Liver (tissue), 8 donors: ENCODE measurements at regions not wholly inside any gene's neighbourhood (a gene's known extent, or its start where the extent isn't known, plus 50 kb on each side); places are given as distances from the start of the nearest gene placed in this dataset.

ENCODE experiments used
- DNase-seq: peaks from one replicate; pipeline ENCODE4 v3.0.0-alpha.2; 2017; ENCODE audit warnings: low spot score
- H3K27ac ChIP-seq, 2 donors: one replicate each; pipeline ENCODE4 v1.7.0; 2013; ENCODE audit warnings: inconsistent platforms in 2 of 2, low read length in 2 of 2, control low read depth in 1 of 2, low read depth in 1 of 2, mild to moderate bottlenecking in 1 of 2
- H3K27me3 ChIP-seq, 4 donors: one replicate each; pipeline versions ENCODE4 v1.6.1 to v1.7.0; 2013; ENCODE audit warnings: low read length in 3 of 4, inconsistent platforms in 1 of 4, mild to moderate bottlenecking in 1 of 4, moderate library complexity in 1 of 4; ENCODE audit not compliant: control insufficient read depth in 4 of 4, insufficient read depth in 4 of 4
- H3K36me3 ChIP-seq, 4 donors: one replicate each; pipeline versions ENCODE4 v1.6.1 to v1.7.0; 2013; ENCODE audit warnings: low read length in 3 of 4, mild to moderate bottlenecking in 3 of 4, low read depth in 1 of 4, moderate library complexity in 1 of 4; ENCODE audit not compliant: control insufficient read depth in 4 of 4, insufficient read depth in 3 of 4
- H3K4me1 ChIP-seq, 4 donors: one replicate each; pipeline versions ENCODE4 v1.6.1 to v1.7.0; 2013; ENCODE audit warnings: low read length in 3 of 4, mild to moderate bottlenecking in 3 of 4, moderate library complexity in 1 of 4; ENCODE audit not compliant: control insufficient read depth in 4 of 4, insufficient read depth in 4 of 4
- H3K4me3 ChIP-seq, 3 donors: one replicate each; pipeline versions ENCODE4 v1.6.1 to v1.7.0; 2013; ENCODE audit warnings: low read length in 3 of 3, control low read depth in 1 of 3, low read depth in 1 of 3, mild to moderate bottlenecking in 1 of 3
- H3K9ac ChIP-seq, 2 donors: one replicate each; pipeline ENCODE4 v1.7.0; 2013; ENCODE audit warnings: low read length in 2 of 2, mild to moderate bottlenecking in 2 of 2, moderate library complexity in 2 of 2, control low read depth in 1 of 2, low read depth in 1 of 2
- H3K9me3 ChIP-seq, 4 donors: one replicate each; pipeline versions ENCODE4 v1.6.1 to v1.7.0; 2013; ENCODE audit warnings: low read length in 3 of 4; ENCODE audit not compliant: control insufficient read depth in 4 of 4
- ATF3 ChIP-seq: IDR thresholded peaks from 2 replicates; pipeline ENCODE4 v1.6.1; 2016; ENCODE audit warnings: antibody characterized with exemption
- CTCF ChIP-seq: fragments of 150-350 bp; IDR thresholded peaks from 2 replicates; pipeline ENCODE4 v1.5.1; 2017; ENCODE audit warnings: improper control_type of control experiment, low read depth, low read length; ENCODE audit not compliant: missing input control
- EGR1 ChIP-seq, 2 donors: IDR thresholded peaks; 2 replicates each; pipeline ENCODE4 v1.6.1; 2016 to 2018; ENCODE audit warnings: antibody characterized with exemption in 2 of 2, low read depth in 2 of 2
- FOXA2 ChIP-seq: IDR thresholded peaks from 2 replicates; pipeline ENCODE4 v1.6.1; 2016; ENCODE audit warnings: antibody characterized with exemption
- GABPA ChIP-seq, 2 donors: IDR thresholded peaks in 1 of 2; conservative IDR thresholded peaks in 1 of 2; 2 replicates each; pipeline ENCODE4 v1.6.1; 2016; ENCODE audit warnings: antibody characterized with exemption in 2 of 2, mild to moderate bottlenecking in 1 of 2, moderate library complexity in 1 of 2
- HNF4A ChIP-seq, 2 donors: conservative IDR thresholded peaks; 2 replicates each; pipeline ENCODE4 v1.6.1; 2016; ENCODE audit warnings: antibody characterized with exemption in 2 of 2, mild to moderate bottlenecking in 2 of 2
- HNF4G ChIP-seq: IDR thresholded peaks from 2 replicates; pipeline ENCODE4 v1.6.1; 2016; ENCODE audit warnings: antibody characterized with exemption
- JUND ChIP-seq, 2 donors: IDR thresholded peaks; 2 replicates each; pipeline ENCODE4 v1.6.1; 2016; ENCODE audit warnings: antibody characterized with exemption in 2 of 2
- NR2F2 ChIP-seq: IDR thresholded peaks from 2 replicates; pipeline ENCODE4 v1.6.1; 2016; ENCODE audit warnings: antibody characterized with exemption
- RAD21 ChIP-seq, 2 donors: IDR thresholded peaks; 2 replicates each; pipeline ENCODE4 v1.6.1; 2016; ENCODE audit warnings: antibody characterized with exemption in 2 of 2, mild to moderate bottlenecking in 2 of 2
- RXRA ChIP-seq, 2 donors: IDR thresholded peaks; 2 replicates each; pipeline ENCODE4 v1.6.1; 2017 to 2018; ENCODE audit warnings: antibody characterized with exemption in 2 of 2, mild to moderate bottlenecking in 1 of 2
- SP1 ChIP-seq: IDR thresholded peaks from 2 replicates; pipeline ENCODE4 v1.6.1; 2018; ENCODE audit warnings: antibody characterized with exemption, mild to moderate bottlenecking
- TAF1 ChIP-seq: conservative IDR thresholded peaks from 2 replicates; pipeline ENCODE4 v1.6.1; 2016; ENCODE audit warnings: antibody characterized with exemption, mild to moderate bottlenecking
- WGBS: extraction: QIAGEN DNeasy Blood & Tissue Kit; methylation state at CpG from one replicate; pipeline ENCODE4 v1.1.7; 2013; 5-methylcytosine and 5-hydroxymethylcytosine counted together
- donor health status: healthy.
- donor health status: healthy.
- donor health status: healthy.
- donor health status: healthy.
- donor health status: healthy.

- TF ChIP-seq GABPA (IDR thresholded peaks at IDR 0.05 in 1 of 2, conservative IDR thresholded peaks at IDR 0.05 in 1 of 2) (no peak), FOXA2 (no peak), CTCF (no peak), TAF1 (no peak)
These were observed 474.8 kb upstream of the SLIT2 start (continued) for GRCh38 chr4:19776929-19777328.

- no peaks in the 10 kb centered on the region for H3K36me3 ChIP-seq
- no peak for DNase-seq
- 92% methylated on average over 10 of the region's 10 CpGs for WGBS
- H3K9ac ChIP-seq: no peak overlapping the region
- no peak overlapping the region for H3K27ac ChIP-seq
- peaks cover 0 to 3% (median 0%) of the 10 kb centered on the region in 4 donors for H3K9me3 ChIP-seq
- no peaks in the 10 kb centered on the region for H3K27me3 ChIP-seq
- no peak for TF ChIP-seq HNF4A (conservative IDR thresholded peaks at IDR 0.05)
- TF ChIP-seq NR2F2: no peak
- no peak for TF ChIP-seq CTCF
- no peak for TF ChIP-seq RAD21 (IDR thresholded peaks at IDR 0.05)
- no peak for TF ChIP-seq EGR1 (IDR thresholded peaks at IDR 0.05; ENCODE audit: low read depth in 2 of 2)
- no peak for TF ChIP-seq RXRA (IDR thresholded peaks at IDR 0.05)
- no peaks in the 10 kb centered on the region for H3K4me1 ChIP-seq
- H3K4me3 ChIP-seq: no peak overlapping the region
These were observed 475.7 kb upstream of the SLIT2 start for GRCh38 chr4:19776021-19776459.

- Histone ChIP-seq H3K4me3 (no peak overlapping the region), H3K36me3 (no peaks in the 10 kb centered on the region), H3K9ac (no peak overlapping the region), H3K9me3 (no peaks in the 10 kb centered on the region), H3K27me3 (no peaks in the 10 kb centered on the region), H3K27ac (no peak overlapping the region), H3K4me1 (no peaks in the 10 kb centered on the region)
- no peak for DNase-seq
- TF ChIP-seq GABPA (IDR thresholded peaks at IDR 0.05 in 1 of 2, conservative IDR thresholded peaks at IDR 0.05 in 1 of 2) (no peak), RAD21 (IDR thresholded peaks at IDR 0.05) (no peak), ATF3 (no peak), RXRA (IDR thresholded peaks at IDR 0.05) (no peak), NR2F2 (no peak), JUND (IDR thresholded peaks at IDR 0.05) (no peak), HNF4A (conservative IDR thresholded peaks at IDR 0.05) (no peak), HNF4G (no peak), SP1 (no peak)
- 72% methylated on average over 2 of the region's 2 CpGs for WGBS
These were observed 476.9 kb upstream of the SLIT2 start for GRCh38 chr4:19774690-19775256.
